K562 (cell line): ENCODE measurements at regions not wholly inside any gene's neighbourhood (a gene's known extent, or its start where the extent isn't known, plus 50 kb on each side); places are given as distances from the start of the nearest gene placed in this dataset.

Source experiments
- CTCF ChIP-seq, 3 experiments: IDR thresholded peaks in 2 of 3; conservative IDR thresholded peaks in 1 of 3; 2 replicates each; pipeline ENCODE4 v1.5.1; 2011 to 2012; ENCODE audit warnings: low read length in 3 of 3, mild to moderate bottlenecking in 3 of 3, control low read depth in 2 of 3, improper control_type of control experiment in 1 of 3, inconsistent platforms in 1 of 3, low read depth in 1 of 3, mixed read lengths in 1 of 3, moderate library complexity in 1 of 3; ENCODE audit not compliant: insufficient read depth in 2 of 3
- GTF2A2 ChIP-seq: IDR thresholded peaks from 2 replicates; pipeline ENCODE4 v1.6.1; 2016; ENCODE audit warnings: mild to moderate bottlenecking, missing genetic modification characterization, missing compliant biosample characterization
- MXD1 ChIP-seq: fragments of 250-450 bp; sonication (Bioruptor Pico); IDR thresholded peaks from 2 replicates; pipeline ENCODE4 v1.8.0; 2021; ENCODE audit warnings: borderline replicate concordance, mild to moderate bottlenecking, moderate library complexity; ENCODE audit not compliant: poor library complexity, severe bottlenecking
- PML ChIP-seq: IDR thresholded peaks from 2 replicates; pipeline ENCODE4 v1.6.1; 2012; ENCODE audit warnings: low read length, inconsistent platforms
- YY1 ChIP-seq, 3 experiments: IDR thresholded peaks; 2 replicates each; pipeline ENCODE4 v1.6.1; 2011; ENCODE audit warnings: low read length in 2 of 3, mild to moderate bottlenecking in 2 of 3, moderate library complexity in 2 of 3, borderline replicate concordance in 1 of 3, control low read depth in 1 of 3, low read depth in 1 of 3; ENCODE audit not compliant: insufficient read depth in 3 of 3, insufficient replicate concordance in 2 of 3, control insufficient read depth in 1 of 3, insufficient read length in 1 of 3; ENCODE audit errors: extremely low read depth in 1 of 3

GRCh38 chr6:113644861-113645575 is 212.1 kb upstream of the MARCKS start:
- TF ChIP-seq GTF2A2 (tag) = no peak
- TF ChIP-seq YY1 (IDR thresholded peaks at IDR 0.05; ENCODE audit: borderline replicate concordance in 1 of 3, control insufficient read depth in 1 of 3, extremely low read depth in 1 of 3, insufficient read depth in 3 of 3, insufficient read length in 1 of 3, insufficient replicate concordance in 2 of 3, low read depth in 1 of 3, low read length in 2 of 3) = no peak
- no peak for TF ChIP-seq PML
- TF ChIP-seq CTCF (IDR thresholded peaks at IDR 0.05 in 2 of 3, conservative IDR thresholded peaks at IDR 0.05 in 1 of 3; ENCODE audit: insufficient read depth in 2 of 3, low read depth in 1 of 3, low read length in 3 of 3) = no peak
- TF ChIP-seq MXD1 = no peak
